NCI-H748 treated with DMSO at 0.1 percent for 48 hours (cell line): ENCODE measurements at regions not wholly inside any gene's neighbourhood (a gene's known extent, or its start where the extent isn't known, plus 50 kb on each side); places are given as distances from the start of the nearest gene placed in this dataset.
"Not testable (repeated sequence)": the region's sequence is repeated elsewhere in the genome, so short reads cannot be mapped to it uniquely, and the experiment has no call there.

ENCODE experiments used
- DNase-seq: peaks from one replicate; lab custom pipeline; 2025; lab: John Stamatoyannopoulos, UW

- no peak for DNase-seq
Observed at GRCh38 chr1:169013821-169014220, 92.7 kb upstream of the ATP1B1 start.

GRCh38 chr1:169015464-169015863 lies 91.0 kb upstream of the ATP1B1 start:
- DNase-seq, result no peak

- DNase-seq, result no peak
Observed at GRCh38 chr1:169018751-169019150, 87.7 kb upstream of the ATP1B1 start.

GRCh38 chr1:169019419-169020058 lies 87.0 kb upstream of the ATP1B1 start:
- no peak for DNase-seq

- DNase-seq, result no peak
Observed at GRCh38 chr1:169020684-169021083, 85.8 kb upstream of the ATP1B1 start.

- no peak for DNase-seq
Observed at GRCh38 chr1:169022648-169023047, 83.8 kb upstream of the ATP1B1 start.

GRCh38 chr1:169024255-169024654 lies 82.2 kb upstream of the ATP1B1 start:
- DNase-seq, result no peak

GRCh38 chr1:169024800-169025271 lies 81.7 kb upstream of the ATP1B1 start:
- DNase-seq, result no peak

GRCh38 chr1:169025412-169025811 lies 81.1 kb upstream of the ATP1B1 start:
- no peak for DNase-seq

GRCh38 chr1:169027607-169028320 lies 78.7 kb upstream of the ATP1B1 start:
- no peak for DNase-seq

GRCh38 chr1:169031566-169032224 lies 74.8 kb upstream of the ATP1B1 start:
- DNase-seq, result no peak

- no peak for DNase-seq
Observed at GRCh38 chr1:169041366-169041765, 65.1 kb upstream of the ATP1B1 start.

GRCh38 chr1:169042377-169042776 lies 64.1 kb upstream of the ATP1B1 start:
- no peak for DNase-seq

GRCh38 chr1:169043823-169044222 lies 62.7 kb upstream of the ATP1B1 start:
- no peak for DNase-seq

GRCh38 chr1:169044296-169044695 lies 62.2 kb upstream of the ATP1B1 start:
- no peak for DNase-seq

GRCh38 chr1:169044971-169045370 lies 61.5 kb upstream of the ATP1B1 start:
- no peak for DNase-seq

- DNase-seq, result no peak
Observed at GRCh38 chr1:169046671-169047070, 59.8 kb upstream of the ATP1B1 start.

GRCh38 chr1:169047074-169047473 lies 59.4 kb upstream of the ATP1B1 start:
- no peak for DNase-seq

GRCh38 chr1:169048043-169048442 lies 58.4 kb upstream of the ATP1B1 start:
- DNase-seq, result no peak

- no peak for DNase-seq
Observed at GRCh38 chr1:169049258-169049938, 57.1 kb upstream of the ATP1B1 start.

- no peak for DNase-seq
Observed at GRCh38 chr1:169051171-169051570, 55.3 kb upstream of the ATP1B1 start.

GRCh38 chr1:169052171-169052570 lies 54.3 kb upstream of the ATP1B1 start:
- DNase-seq, result not testable (repeated sequence)

GRCh38 chr1:169052727-169053126 lies 53.8 kb upstream of the ATP1B1 start:
- no peak for DNase-seq
